ENCODE measurements at regions not wholly inside any gene's neighbourhood (a gene's known extent, or its start where the extent isn't known, plus 50 kb on each side); places are given as distances from the start of the nearest gene placed in this dataset.

DNA sequence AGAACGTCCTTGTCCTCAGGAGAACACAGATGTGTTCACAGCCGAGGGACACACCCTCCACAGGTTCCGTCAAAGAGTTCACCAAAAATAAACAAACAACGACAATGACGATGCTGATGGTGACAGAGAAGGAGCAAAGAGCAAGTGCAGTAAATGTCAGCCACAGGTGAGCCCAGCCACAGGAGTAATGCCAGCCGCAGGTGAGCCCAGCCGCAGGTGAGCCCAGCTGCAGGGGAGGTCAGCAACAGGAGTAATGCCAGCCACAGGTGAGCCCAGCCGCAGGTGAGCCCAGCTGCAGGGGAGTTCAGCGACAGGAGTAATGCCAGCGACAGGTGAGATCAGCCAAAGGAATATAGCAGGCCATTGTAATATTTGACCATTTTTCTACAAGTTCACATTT is 315.2 kb downstream of the FOXL1 start:
- no peak for DNase-seq

DNA sequence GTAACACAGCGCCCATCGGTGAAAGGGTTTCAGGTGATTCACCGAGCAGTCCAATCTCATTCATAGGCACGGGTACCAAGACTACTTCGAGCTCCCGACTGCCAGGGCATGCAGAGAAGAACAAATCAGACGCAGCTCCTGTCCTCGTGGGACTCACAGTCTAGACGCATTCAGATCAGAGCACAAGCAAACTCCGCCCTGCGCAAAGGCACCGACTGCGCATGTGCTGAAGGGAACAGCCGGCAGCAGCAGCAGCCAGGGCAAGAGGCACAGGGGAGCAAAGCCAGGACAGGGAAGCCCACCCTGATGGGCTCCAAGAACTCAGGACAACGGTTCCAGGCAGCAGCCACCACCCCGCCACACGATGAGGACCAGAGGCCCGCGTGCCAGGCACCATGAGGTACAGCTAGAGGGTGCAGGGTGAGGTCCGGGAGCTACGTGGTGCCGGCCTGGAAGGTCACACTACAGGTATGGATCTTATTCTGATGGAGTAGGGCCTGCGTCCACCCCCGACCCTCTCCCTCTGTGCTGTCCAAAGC is 315.7 kb downstream of the FOXL1 start:
- no peak for DNase-seq

DNA sequence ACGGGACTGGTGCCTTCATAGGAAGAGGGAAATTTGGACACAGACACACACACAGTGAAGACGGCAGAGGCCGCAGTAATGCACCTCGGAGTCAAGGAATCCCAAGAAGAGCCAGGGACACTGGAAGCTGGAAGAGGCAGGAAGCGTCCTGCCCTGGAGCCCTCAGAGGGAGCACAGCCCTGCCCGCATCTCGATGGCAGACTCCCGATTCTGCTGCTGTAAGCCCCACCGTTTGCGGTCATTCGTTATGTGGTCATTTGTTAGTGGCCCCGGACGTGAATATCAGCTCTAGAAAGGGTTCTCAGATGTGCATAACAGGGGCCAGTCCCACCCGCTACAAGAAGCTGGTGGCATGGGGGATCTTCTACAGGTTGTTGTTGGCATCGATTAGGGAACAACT is 316.6 kb downstream of the FOXL1 start:
- no peak for DNase-seq

DNA sequence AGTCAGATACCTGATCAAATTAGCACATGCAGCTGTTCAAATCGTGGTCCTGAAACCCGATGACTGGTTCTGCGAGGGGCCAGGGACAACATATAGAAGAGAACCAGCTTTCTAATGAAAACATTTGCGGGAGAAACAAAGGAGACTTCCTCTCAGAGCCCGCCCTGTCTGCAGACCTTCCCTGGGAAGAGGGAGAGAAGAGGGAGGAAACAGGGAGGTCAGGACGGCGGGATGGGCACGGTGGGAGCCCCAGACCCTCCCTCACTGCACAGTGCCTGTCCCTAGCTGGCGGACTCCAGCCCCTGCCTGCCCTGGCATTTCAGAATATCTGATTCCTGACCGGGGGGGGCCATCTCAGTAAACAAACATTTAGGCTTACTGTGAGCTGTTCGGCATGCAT is 317.3 kb downstream of the FOXL1 start:
- DNase-seq = no peak

DNA sequence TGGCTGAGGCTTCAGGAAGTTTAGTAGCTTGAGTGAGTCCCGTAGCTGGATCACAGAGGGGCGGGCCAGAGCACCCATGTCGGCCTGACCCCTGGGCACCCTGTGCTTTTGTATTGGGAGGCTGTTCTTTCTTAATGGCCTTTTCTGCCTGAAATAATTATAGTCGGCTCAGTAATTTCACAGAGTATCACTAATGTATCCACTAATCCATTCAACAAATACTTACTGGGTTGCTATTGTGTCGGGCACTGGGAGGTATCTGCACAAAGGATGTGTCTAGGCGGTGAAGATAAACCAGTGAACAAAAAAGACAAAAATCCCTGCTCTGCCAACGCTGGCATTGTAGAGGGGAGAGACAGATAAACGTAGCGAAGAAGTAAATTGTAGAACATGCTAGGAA is 318.6 kb downstream of the FOXL1 start:
- no peak for DNase-seq

DNA sequence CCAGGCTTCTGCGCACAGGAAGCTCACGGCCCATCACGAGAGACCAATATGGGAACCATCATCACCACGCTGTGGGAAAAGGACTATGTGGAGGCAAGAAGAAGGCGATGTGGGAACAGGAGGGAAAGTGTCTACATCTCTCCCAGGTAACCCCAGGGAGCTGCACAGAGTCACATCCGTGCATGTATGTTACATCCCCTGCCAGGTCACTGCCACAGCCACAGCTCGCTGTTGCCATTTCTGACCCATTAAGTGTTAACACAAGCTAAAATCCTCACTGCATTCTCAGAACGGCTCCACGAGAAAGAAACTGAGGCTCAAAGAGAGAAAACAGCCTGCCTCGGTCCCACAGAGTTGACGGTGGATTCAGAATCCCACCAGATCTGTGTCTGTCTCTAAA is 319.1 kb downstream of the FOXL1 start:
- DNase-seq = no peak

DNA sequence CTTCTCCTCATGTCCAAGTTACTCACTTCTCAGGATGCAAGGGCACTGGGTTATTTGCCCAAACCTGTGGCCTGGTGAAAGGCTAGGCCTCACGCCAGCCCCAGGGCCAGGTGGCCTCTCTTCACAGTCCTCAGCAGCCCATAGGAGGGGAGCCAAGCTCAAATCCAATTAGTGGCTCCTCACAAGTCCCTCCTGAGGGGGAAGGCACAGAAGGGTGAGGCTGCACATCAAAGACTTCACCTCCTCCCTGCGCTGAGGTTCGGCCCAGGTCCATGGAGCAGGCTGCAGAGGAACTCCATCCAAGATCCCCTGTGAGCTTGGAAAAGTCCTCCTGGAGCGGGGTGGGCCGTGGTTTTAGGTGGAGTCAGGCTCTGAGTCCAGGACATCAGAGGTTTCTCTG is 320.0 kb downstream of the FOXL1 start:
- DNase-seq = no peak

DNA sequence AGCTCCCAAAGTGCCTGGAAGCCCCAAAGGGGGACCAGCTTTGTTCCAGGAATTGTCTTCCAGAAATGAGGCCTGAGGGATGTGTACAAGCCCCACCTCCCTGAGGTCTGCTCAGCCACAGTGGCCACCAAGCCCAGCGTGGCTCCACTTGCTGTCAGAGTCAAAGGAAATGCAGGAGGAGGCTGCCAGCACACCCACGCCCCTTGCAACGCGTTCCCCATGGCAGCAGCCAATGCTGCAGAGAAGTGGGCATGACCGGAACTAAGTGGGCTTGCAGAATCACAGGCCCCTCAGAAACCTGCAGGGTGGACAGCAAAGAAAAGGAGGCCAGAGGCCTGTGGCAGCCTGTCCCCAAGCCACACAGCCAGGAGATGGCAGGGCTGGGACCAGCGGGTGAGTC is 320.8 kb downstream of the FOXL1 start:
- no peak for DNase-seq

DNA sequence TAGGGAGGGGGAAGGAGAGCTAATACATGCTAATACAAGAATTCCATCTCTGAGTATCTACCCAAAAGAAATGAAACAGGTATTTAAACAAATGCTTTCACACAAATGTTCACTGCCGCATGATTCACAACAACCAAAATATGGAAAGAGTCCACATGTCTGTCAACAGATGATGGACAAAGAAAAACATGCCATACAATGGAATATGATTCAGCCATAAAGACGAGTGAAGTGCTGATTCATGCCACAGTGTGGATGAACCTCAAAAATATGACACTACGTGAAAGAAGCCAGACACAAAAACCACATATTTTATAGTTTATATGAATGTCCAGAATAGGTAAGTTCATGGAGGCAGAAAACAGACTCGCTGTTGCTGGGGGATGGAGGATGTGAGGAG is 321.4 kb downstream of the FOXL1 start:
- no peak for DNase-seq

DNA sequence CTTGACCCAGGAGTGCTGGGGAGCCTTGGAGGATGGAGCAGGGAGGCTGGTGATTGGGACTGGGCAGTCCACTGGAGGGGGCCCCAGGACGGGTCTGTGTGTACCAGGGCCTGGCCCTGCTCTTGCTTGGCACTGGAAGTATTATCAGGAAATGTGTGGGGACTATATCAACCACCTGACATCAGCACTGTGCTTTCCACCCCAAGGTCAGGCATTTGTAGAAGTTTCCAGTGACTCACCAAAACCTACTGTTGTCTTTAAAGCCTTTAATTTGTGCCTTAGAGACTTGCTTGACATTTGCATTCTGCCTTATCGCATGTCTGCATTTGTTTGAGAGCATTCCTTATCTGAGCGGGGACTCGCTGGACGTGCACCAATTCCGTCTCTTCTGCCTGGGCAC is 323.1 kb downstream of the FOXL1 start:
- no peak for DNase-seq

DNA sequence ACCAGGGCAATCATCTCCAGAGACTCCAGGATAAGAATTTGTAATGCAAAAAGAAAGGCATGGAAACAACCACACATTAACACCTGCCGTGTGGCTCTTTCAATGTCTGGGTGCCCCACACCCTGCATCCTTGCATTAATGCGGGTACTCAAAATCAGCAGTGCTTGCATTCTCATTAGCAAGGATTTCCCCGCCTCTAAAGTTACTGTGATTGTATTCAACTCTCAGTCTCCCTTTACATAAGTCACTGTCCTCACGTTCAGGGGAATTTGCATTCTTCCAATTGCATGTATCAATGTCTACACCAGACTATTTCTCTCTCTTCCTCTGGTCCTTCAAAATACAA is 324.3 kb downstream of the FOXL1 start:
- DNase-seq = no peak

DNA sequence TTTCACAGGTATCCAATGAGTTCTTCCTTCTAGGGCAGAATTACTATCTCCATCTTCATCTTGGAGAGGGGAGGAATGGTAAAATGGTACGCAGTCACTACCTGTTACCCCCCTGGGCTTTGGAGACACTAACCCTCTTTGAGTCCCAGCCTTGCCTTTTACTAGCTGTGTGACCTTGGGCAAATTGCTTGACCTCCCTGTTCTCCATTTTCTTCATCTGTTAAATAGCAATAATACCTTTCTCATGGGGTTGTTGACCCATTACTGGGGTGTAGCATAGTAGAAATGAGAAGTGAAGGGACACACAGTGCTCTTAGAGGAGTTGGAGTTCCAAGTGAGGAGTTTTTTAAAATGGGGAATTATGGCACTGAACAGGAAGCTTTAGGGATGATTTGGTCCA is 324.7 kb downstream of the FOXL1 start:
- no peak for DNase-seq

DNA sequence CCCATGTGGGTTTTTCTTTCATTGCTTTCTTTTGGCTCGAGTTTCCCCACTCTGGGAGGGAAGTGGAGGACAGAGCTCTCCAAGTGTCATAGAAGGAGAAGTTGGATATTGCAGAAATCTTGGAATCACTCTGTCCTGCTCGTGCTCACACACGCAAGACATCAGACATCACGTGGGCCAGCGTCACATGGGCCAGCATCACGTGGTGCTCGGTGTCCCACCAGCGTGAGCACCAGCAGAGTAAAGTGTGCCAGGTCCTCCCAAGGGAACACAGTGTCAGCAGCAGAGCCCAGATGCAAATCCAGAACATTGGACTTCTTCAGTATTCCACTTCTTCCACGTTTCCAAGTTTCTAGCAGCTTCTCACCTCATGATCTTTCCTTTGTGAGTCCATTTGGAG is 327.0 kb downstream of the FOXL1 start:
- DNase-seq = no peak

DNA sequence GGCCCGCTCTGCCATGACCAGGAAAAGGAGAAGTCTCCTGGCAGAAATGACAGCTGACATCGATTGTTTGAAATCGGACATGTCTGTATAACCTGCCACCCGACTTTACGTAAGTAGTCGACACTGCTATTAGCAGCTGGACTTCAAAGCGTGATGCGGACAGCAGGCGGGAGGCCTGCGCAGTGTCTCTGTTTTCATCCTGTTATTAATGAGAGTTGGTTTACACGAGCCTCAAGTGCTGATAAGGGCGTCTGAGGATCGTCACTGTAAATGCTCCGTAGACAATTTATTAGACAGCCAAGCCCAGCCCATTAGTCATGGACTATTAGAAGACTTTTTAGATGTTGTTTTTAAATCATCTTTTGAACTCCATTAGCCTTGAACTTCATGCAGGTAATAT is 328.3 kb downstream of the FOXL1 start:
- DNase-seq = no peak

DNA sequence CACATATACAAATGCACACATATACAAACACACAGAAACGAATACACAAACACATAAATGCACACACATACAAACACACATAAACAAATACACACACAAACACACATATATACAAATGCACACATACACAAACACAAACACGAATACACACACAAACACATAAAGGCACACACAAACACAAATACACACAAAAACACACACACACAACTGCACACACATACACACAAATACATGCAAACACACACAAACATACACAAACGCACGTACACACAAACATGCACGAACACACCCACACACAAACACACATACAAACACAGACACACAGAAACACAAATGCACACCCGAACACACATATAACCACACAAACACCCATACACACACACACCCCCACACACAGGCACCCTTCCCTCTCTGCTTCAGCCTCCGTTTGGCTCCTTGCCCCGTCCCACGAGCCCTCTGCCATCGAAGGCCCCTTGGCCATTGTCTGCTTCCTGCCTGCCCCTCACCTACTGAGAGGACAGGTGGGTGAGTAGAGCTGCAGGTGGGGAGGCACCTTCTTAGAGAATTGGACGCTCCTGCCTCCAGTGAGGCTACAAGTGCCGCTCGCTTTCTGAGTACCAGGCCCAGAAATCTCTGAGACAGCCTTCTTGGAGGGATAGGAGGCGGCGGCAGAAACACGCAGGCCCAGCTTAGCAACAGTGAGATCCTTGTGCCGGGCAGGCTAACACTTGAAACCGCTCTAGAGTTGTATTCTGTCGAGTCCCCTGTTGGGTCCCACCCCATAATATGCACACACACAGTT is 331.2 kb downstream of the FOXL1 start:
- no peak for DNase-seq

DNA sequence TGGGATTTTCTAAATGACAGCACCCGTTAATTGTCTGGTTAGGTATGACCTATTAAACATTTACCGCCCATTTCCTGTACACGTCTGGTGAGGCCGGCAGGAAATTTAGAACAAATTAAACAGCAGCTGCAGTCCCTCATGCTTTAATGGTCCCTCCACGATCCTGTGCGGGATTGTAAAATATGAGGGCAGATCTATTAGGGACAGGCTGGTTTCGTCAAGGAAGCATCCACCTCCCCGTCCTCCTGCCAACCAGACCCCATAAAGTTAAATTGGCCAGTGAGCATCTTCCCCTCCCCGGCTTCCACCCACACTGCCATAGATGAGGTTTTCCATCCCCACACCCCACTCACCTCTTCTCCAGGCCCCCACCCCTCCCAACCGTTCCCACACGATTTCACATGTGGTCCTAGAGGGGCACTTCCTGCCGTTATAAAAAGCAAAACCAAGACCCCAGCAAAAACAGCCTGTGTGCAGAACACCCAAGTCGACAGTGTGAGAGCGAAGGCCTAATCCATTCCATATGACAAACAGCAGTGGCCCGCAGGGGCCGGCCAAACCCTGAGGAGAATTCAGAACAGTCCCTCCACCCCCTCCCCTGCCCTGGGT is 331.9 kb downstream of the FOXL1 start:
- DNase-seq = no peak

DNA sequence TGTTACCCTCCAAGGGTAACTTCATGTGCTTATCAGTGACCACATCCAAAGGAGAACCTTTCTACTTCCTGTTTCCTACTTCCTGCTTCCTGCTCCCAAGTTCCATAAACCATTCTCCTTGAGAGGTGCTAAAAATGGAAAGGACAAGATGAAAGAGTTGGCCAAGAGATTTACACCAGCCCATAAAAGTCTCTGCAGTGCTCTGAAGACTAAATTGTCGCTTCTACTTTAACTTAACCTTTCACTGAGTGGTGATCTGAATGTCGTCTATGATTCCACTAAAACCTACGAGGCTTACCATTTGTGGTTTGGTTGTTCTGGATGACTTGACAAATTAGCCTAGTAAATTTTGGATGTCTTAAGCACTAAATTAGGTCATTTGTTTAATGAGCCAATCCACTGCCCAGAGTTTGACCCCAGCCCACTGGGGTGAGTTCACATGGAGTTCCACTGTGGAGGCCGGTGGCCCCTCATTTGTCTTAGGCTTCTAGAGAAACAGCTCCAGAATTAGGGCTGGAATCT is 333.1 kb downstream of the FOXL1 start:
- no peak for DNase-seq

DNA sequence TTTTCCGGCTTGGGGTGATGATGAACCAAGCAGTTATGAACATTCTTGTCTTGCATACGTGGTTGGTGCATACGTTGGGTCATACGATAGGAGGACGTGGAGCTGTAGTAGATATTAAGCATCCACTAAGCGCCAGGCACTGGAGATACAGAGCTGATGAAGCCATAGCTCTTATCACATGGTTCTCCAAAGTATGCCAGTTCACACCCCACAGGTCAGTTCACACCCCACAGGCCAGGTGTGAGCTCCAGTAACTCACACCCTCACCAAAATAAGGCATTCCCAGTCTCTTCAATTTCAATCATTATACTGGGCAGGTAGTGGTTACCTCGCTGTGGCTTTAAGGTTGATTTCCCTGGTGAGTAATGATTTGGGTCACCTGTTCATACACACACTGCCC is 335.5 kb downstream of the FOXL1 start:
- no peak for DNase-seq

DNA sequence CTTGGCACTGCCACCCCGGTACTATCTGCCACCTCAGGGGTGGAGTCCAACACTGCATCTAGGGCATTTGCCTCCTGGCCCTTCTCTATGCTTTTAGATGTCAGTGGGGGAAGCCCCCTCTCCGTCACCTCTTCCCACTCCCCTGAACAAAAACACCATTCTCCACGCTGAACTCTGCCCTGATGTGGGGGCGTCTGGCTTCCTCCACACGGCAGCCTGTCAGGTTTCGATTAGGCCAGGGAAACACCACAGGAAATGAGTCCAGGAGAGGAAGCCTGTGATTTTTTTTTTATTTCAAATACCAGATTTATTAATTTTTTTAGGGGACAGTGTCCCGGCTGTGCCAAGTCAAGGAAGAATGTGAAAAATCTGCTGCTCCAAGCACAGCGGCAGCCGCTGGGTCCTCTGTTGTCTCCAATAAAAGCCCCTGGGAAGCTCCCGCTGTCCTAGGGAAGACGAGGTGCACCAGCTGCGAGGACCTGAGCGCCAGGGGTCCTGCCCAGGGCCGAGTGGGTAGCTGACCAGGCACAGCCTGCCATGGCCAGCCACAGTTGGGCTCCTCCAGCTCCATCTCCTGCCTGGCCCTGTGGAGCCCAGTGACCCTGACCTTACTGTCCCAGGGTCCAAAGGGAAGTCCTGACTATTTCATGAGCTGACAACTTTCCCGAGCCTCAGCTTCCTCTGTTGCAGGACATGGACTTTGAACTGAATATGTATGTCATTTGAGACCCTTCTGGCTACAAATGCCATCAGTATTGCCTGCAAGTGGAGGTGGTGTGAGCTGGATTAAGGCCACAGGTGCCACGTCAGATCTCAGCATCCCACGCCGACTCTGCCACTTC is 336.7 kb downstream of the FOXL1 start:
- DNase-seq = no peak

DNA sequence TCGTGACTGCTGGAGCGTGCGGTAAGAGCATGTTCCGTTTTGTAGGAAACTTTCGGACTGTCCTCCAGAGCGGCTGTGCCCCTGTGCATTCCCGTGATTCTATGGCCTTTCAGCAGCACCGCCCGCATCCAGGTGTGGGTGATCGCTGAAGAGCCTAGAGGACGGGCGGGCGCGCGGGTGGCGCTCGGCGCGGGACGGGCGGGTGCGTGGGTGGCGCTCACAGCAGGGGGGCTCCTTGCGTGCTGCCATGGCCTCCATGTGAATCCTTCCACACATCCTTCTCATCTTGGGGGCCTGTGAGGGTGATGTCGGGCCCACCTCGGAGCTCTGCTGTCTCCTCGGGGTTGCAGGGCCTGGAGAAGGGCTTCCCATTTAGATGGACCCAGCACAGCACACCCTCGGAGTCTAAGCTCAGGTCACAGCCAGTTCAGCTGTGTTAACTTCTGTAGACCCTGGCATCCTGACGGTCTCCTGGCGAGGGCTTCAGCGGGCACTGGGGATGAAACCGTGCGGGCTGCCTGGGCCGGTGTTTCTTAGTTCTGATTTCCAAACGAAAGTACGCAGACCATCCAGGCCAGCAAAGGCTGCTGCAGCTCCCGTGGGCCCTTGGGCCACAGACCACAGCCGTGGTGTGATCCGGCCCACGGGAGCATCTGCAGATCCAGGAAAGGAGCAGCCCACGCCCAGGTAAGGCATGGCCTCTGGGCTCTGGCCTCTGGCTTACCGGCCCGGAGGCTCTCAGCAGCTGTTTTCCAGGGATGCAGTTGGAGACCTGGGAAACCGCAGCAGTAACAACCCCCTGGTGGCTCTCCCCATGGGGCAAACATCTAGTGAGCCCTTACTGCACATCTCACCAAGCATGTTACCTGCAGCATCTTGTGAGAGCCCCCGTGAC is 339.4 kb downstream of the FOXL1 start:
- DNase-seq = no peak

DNA sequence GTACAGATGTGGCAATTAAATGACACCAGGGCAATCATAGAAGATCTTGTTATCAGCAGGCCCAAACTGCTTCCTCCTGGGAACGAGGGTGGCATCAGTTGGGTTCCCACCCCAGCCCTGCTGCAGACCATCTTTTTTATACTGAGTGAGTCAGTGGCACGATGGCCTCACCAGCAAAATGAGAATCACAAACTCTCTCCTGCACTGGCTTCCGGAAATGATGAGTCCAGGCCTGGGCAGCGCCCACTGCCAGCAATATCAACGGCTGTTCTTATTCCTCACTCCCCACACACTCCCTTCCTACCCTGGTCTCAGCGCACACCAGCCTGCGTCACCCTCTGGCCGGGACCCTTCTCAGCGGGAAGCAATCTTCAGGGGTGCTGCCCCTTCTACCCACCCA is 340.3 kb downstream of the FOXL1 start:
- DNase-seq = no peak

DNA sequence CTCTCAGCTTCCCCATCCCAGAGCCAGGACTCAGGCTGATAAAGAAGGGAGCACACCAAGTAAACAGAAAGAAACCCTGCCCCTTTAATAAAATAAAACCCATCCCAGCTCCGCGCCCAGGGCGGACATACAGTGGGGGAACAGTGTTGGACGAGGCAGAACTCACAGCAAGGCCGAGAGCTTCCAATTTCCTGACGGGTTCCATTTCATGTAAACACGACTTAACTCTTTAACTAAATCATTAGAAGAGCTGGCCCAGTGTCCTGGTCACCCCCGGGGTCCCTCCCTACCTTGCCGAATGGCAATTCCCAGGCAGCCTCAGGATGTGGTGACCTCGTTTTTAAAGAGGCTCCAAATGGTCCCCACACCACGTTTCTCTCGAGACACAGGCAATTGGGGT is 340.7 kb downstream of the FOXL1 start:
- no peak for DNase-seq
